Epithelial cell of esophagus (primary cell): ENCODE measurements at regions not wholly inside any gene's neighbourhood (a gene's known extent, or its start where the extent isn't known, plus 50 kb on each side); places are given as distances from the start of the nearest gene placed in this dataset.
A peak's percentile ranks its signal among the peaks of the same experiment; 100 is the strongest.

Experiments used
- DNase-seq: peaks from one replicate; pipeline ENCODE4 v3.0.0; 2010; ENCODE audit warnings: low read depth
- H3K4me3 ChIP-seq: 2 replicates; pipeline ENCODE4 v1.5.1; 2011; ENCODE audit warnings: mild to moderate bottlenecking, low read length, control low read depth
- CTCF ChIP-seq: IDR thresholded peaks from 2 replicates; pipeline ENCODE4 v1.5.1; 2011; ENCODE audit warnings: low read depth, mild to moderate bottlenecking, low read length, control low read depth, inconsistent platforms; ENCODE audit not compliant: insufficient read depth; ENCODE audit errors: missing control alignments

- no peak for TF ChIP-seq CTCF
- H3K4me3 ChIP-seq: no peak overlapping the region
- DNase-seq: no peak
Measured at GRCh38 chr6:105487040-105487790, 84.3 kb upstream of the PREP start.

GRCh38 chr6:105485456-105485855 lies 82.6 kb upstream of the PREP start:
- no peak for DNase-seq
- H3K4me3 ChIP-seq: no peak overlapping the region
- TF ChIP-seq CTCF: no peak

DNA sequence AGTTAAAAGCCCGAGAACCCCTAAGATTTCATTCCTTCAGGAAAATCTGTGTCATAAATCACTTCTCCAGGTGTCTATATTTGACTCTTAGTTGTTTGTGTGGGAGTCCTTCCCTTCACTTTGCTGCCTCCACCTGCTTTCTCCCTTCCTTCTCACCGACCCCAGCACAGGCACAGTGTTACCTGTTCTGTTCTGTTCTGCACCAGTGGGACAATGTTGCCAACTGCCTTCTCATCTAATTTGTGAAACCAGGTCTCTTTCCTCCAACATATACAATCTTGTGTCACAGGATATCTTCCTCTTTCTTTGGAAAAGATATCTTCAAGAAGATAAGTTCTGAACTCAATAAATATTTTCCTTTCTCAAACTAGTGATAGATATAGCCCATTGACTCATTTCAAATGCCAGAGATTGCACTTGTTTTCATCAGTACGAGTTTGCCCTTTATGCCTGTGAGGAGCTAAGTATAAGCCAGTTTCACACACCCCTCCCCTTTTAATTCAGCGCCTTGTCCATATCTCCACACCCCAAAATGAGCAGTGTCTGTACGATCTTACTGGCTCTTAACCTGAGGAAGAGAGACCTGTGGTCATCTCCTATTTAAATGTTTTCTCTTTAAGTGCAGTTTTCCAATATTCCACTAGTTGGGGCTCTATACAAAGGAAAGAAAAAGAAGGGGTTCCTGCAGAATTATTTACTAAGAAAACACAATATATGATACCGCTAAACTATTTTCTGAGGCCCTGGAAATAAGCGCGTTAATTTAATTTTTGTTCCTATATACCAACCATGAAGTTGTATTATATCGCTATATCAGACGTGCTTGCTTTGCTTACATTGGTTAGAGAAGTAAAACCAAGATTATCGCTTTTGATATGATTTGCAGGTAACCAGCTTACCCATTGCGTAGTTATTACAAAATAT lies 81.6 kb upstream of the PREP start:
- TF ChIP-seq CTCF: peak; percentile 83
- H3K4me3 ChIP-seq: no peak overlapping the region
- DNase-seq: peak; percentile 62

- peak; percentile 45 for DNase-seq
- no peak overlapping the region for H3K4me3 ChIP-seq
- no peak for TF ChIP-seq CTCF
Measured at GRCh38 chr6:105483492-105483891, 80.6 kb upstream of the PREP start.

DNA sequence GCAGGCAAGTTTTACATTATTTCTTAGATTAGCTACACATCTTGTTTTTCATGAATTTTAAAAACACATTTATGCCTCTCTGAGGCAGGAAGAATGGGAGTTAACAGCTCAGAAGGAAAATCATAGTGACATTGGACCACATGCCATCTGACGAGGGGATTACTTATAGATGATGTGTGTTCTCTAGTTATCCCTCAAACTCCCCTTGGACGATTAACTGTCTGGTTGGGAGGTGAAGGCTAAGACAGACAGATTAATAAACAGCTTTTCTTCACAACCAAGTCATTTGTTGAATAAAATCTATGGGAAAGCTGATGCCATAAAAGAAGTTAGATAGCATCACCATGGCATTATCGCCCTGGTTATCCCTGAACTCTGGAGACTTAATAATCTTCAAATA lies 80.0 kb upstream of the PREP start:
- H3K4me3 ChIP-seq: no peak overlapping the region
- TF ChIP-seq CTCF: no peak
- DNase-seq: no peak

- no peak for TF ChIP-seq CTCF
- DNase-seq: peak; percentile 29
- H3K4me3 ChIP-seq: no peak overlapping the region
Measured at GRCh38 chr6:105482227-105482844, 79.5 kb upstream of the PREP start.
